K562 (cell line): ENCODE measurements at regions not wholly inside any gene's neighbourhood (a gene's known extent, or its start where the extent isn't known, plus 50 kb on each side); places are given as distances from the start of the nearest gene placed in this dataset.

Experiments
- CTCF ChIP-seq, 3 experiments: IDR thresholded peaks in 2 of 3; conservative IDR thresholded peaks in 1 of 3; 2 replicates each; pipeline ENCODE4 v1.5.1; 2011 to 2012; ENCODE audit warnings: low read length in 3 of 3, mild to moderate bottlenecking in 3 of 3, control low read depth in 2 of 3, improper control_type of control experiment in 1 of 3, inconsistent platforms in 1 of 3, low read depth in 1 of 3, mixed read lengths in 1 of 3, moderate library complexity in 1 of 3; ENCODE audit not compliant: insufficient read depth in 2 of 3
- POLR2A ChIP-seq: fragments of 450-650 bp; conservative IDR thresholded peaks from 2 replicates; pipeline ENCODE4 v1.6.1; 2016
- POLR2AphosphoS5 ChIP-seq: IDR thresholded peaks from 2 replicates; pipeline ENCODE4 v1.6.1; 2011; ENCODE audit warnings: mild to moderate bottlenecking, low read depth, low read length, moderate library complexity; ENCODE audit not compliant: control insufficient read depth, insufficient read depth
- SP1 ChIP-seq: sonication (generic); formaldehyde crosslinking; IDR thresholded peaks from 2 replicates; pipeline ENCODE4 v1.8.1; 2022; ENCODE audit warnings: mild to moderate bottlenecking, missing genetic modification reagents
- TARDBP ChIP-seq: fragments of 450-650 bp; IDR thresholded peaks from 2 replicates; pipeline ENCODE4 v1.6.1; 2016
- ZNF253 ChIP-seq: fragments of 250-450 bp; sonication (Bioruptor Pico); conservative IDR thresholded peaks from 2 replicates; pipeline ENCODE4 v1.6.1; 2021; ENCODE audit warnings: mild to moderate bottlenecking

- no peak for TF ChIP-seq CTCF (IDR thresholded peaks at IDR 0.05 in 2 of 3, conservative IDR thresholded peaks at IDR 0.05 in 1 of 3; ENCODE audit: insufficient read depth in 2 of 3, low read depth in 1 of 3, low read length in 3 of 3)
- no peak for TF ChIP-seq POLR2A
- no peak for TF ChIP-seq SP1
- TF ChIP-seq POLR2AphosphoS5: no peak
- TF ChIP-seq ZNF253 (CRISPR knock-in tag): no peak
- no peak for TF ChIP-seq TARDBP
Measured at GRCh38 chr7:353746-354325, 63.9 kb downstream of the FOXL3 start.
